EH (cell line): ENCODE measurements at regions not wholly inside any gene's neighbourhood (a gene's known extent, or its start where the extent isn't known, plus 50 kb on each side); places are given as distances from the start of the nearest gene placed in this dataset.

Source experiments
- DNase-seq: peaks from one replicate; pipeline ENCODE4 v3.0.0-alpha.2; 2015; ENCODE audit warnings: low read depth

- no peak for DNase-seq
These were observed 270.5 kb upstream of the CD180 start for GRCh38 chr5:67467110-67467509.

- peak; percentile 23 for DNase-seq
These were observed 269.1 kb upstream of the CD180 start for GRCh38 chr5:67465537-67466207.

GRCh38 chr5:67462147-67462546 is 265.5 kb upstream of the CD180 start:
- DNase-seq: peak; percentile 21

GRCh38 chr5:67459253-67459652 is 262.7 kb upstream of the CD180 start:
- no peak for DNase-seq

- DNase-seq: no peak
These were observed 259.4 kb upstream of the CD180 start for GRCh38 chr5:67455970-67456369.

- DNase-seq: no peak
These were observed 258.5 kb upstream of the CD180 start for GRCh38 chr5:67454957-67455561.

- peak; percentile 79 for DNase-seq
These were observed 256.7 kb upstream of the CD180 start for GRCh38 chr5:67453111-67453905.

GRCh38 chr5:67451640-67452279 is 255.2 kb upstream of the CD180 start:
- no peak for DNase-seq

- DNase-seq: no peak
These were observed 251.1 kb upstream of the CD180 start for GRCh38 chr5:67447732-67448131.

GRCh38 chr5:67437905-67438845 is 241.6 kb upstream of the CD180 start:
- no peak for DNase-seq

GRCh38 chr5:67435032-67435431 is 238.4 kb upstream of the CD180 start:
- DNase-seq: no peak

GRCh38 chr5:67434466-67434865 is 237.9 kb upstream of the CD180 start:
- no peak for DNase-seq

- DNase-seq: no peak
These were observed 236.0 kb upstream of the CD180 start for GRCh38 chr5:67432606-67433005.

GRCh38 chr5:67431191-67431590 is 234.6 kb upstream of the CD180 start:
- no peak for DNase-seq

GRCh38 chr5:67427850-67428298 is 231.3 kb upstream of the CD180 start:
- no peak for DNase-seq

GRCh38 chr5:67426961-67427849 is 230.6 kb upstream of the CD180 start:
- no peak for DNase-seq

- peak; percentile 54 for DNase-seq
These were observed 228.9 kb upstream of the CD180 start for GRCh38 chr5:67425514-67425913.

- no peak for DNase-seq
These were observed 221.2 kb upstream of the CD180 start for GRCh38 chr5:67417839-67418238.

GRCh38 chr5:67416986-67417385 is 220.4 kb upstream of the CD180 start:
- no peak for DNase-seq

- DNase-seq: no peak
These were observed 219.7 kb upstream of the CD180 start for GRCh38 chr5:67416133-67416937.
